ENCODE measurements at regions not wholly inside any gene's neighbourhood (a gene's known extent, or its start where the extent isn't known, plus 50 kb on each side); places are given as distances from the start of the nearest gene placed in this dataset.

DNA sequence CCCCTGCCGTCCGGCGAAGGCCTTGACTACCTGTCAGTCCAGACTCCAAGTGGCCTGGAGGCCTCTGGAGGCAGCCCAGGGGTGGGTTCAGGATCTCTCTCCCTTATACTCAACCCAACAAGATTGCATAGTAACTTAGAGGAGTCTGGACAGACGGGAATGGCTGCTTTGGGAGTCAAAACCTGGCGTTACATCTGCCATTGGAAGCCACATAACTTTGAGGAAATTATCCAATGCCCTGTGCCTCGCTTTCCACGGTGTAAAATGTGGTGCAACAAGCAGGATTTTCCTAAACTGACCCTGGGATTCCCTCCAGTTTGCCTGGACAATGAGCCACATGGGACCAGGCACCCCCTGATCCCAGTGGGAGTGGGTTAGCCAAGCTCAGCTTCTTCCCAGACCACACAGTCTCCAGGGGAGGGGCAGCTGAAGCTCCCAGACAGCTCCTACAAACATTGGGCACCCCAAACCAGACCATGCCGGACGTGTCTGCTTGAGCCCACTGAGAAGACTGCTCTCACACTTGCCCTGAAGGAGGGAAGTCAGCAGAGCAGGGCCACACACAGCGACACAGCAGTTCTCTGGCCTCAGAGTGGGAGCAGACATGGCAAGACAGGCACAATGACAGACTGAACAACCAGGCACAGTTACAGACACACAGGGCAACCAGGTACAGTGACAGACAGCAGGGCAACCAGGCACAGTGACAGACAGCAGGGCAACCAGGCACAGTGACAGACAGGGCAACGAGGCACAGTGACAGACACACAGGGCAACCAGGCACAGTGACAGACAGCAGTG lies 65.6 kb upstream of the RAB6C start (continued):
- TF ChIP-seq, protein P1, sequence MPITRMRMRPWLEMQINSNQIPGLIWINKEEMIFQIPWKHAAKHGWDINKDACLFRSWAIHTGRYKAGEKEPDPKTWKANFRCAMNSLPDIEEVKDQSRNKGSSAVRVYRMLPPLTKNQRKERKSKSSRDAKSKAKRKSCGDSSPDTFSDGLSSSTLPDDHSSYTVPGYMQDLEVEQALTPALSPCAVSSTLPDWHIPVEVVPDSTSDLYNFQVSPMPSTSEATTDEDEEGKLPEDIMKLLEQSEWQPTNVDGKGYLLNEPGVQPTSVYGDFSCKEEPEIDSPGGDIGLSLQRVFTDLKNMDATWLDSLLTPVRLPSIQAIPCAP (CRISPR knock-in tag; IDR thresholded peaks at IDR 0.05; ENCODE audit: borderline replicate concordance): no peak
- TF ChIP-seq BCL6 (CRISPR knock-in tag; IDR thresholded peaks at IDR 0.05): no peak
- no peak for TF ChIP-seq NCOA6 (IDR thresholded peaks at IDR 0.05)
- TF ChIP-seq RBM22 (IDR thresholded peaks at IDR 0.05; ENCODE audit: low read depth, low read length, poor library complexity, severe bottlenecking): no peak

DNA sequence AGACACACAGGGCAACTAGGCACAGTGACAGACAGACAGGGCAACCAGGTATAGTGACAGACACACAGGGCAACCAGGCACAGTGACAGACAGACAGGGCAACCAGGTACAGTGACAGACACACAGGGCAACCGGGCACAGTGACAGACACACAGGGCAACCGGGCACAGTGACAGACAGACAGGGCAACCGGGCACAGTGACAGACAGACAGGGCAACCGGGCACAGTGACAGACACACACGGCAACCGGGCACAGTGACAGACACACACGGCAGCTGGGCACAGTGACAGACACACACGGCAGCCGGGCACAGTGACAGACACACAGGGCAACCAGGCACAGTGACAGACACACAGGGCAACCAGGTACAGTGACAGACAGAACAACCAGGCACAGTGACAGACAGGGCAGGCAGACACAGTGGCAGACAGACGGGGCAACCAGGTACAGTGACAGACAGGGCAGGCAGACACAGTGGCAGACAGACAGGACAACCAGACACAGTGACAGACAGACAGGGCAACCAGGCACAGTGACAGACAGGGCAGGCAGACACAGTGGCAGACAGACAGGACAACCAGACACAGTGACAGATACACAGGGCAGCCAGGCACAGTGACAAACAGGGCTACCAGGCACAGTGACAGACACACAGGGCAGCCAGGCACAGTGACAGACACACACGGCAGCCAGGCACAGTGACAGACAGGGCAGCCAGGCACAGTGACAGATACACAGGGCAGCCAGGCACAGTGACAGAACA lies 64.7 kb upstream of the RAB6C start:
- BruUV-seq (replicated peaks): no TSS peak
- ChIA-PET CTCF (ENCODE audit: low intra/inter-chr PET ratio) (no interaction called here), POLR2A (no interaction called here)
- H3K9me3 ChIP-seq (replicated peaks; ENCODE audit: control insufficient read depth, insufficient read depth, low read depth, low read length): no peaks in the 10 kb centered on the region; the same call in 1 of the 2 replicates
- no peak for ATAC-seq
- H4K20me1 ChIP-seq (replicated peaks; ENCODE audit: control insufficient read depth, insufficient read depth, low read length): no peaks in the 10 kb centered on the region
- in situ Hi-C loops (cut with MboI): no loop called here
- no peak overlapping the region for H3K9ac ChIP-seq (ENCODE audit: insufficient read depth in 1 of 2, low read depth in 2 of 2, low read length in 2 of 2)
- no peak for FAIRE-seq
- no peak overlapping the region for H2AFZ ChIP-seq (ENCODE audit: low read depth, low read length)
- no peaks in the 10 kb centered on the region for H3K36me3 ChIP-seq (ENCODE audit: control insufficient read depth, insufficient read depth, low read length)
- no peak overlapping the region for H3K4me3 ChIP-seq
- 1% methylated on average over 11 of the region's 11 CpGs for WGBS (ENCODE audit: insufficient coverage, low coverage, missing lambda C conversion rate)
- no peaks in the 10 kb centered on the region for H3K79me2 ChIP-seq (ENCODE audit: control insufficient read depth, insufficient read depth, low read length)
- H3K27ac ChIP-seq (ENCODE audit: extremely low read depth, low read depth, low read length): no peak overlapping the region
- intact Hi-C loops (cut with micrococcal nuclease): no loop called here
- DNase-seq (ENCODE audit: extremely low read depth in 1 of 4, low spot score in 3 of 4): no peak
- H3K9me1 ChIP-seq (ENCODE audit: control insufficient read depth, insufficient read depth, low read length): no peaks in the 10 kb centered on the region
- no peak overlapping the region for H3K4me2 ChIP-seq (ENCODE audit: insufficient read depth, low read length)
- H3K4me1 ChIP-seq (replicated peaks in 1 of 2; ENCODE audit: control insufficient read depth in 2 of 2, insufficient read depth in 2 of 2, low read length in 2 of 2): no peaks in the 10 kb centered on the region
- H3K27me3 ChIP-seq (ENCODE audit: control insufficient read depth in 2 of 2, insufficient read depth in 2 of 2, low read length in 2 of 2): peaks cover 0 to 30% of the 10 kb centered on the region in 2 experiments; a peak in 3 of 5 replicates
- TF ChIP-seq GABPB1 (CRISPR knock-in tag; IDR thresholded peaks at IDR 0.05) (no peak), ZNF24 (IDR thresholded peaks at IDR 0.05) (no peak), KLF16 (IDR thresholded peaks at IDR 0.05) (no peak), GTF2E2 (tag; IDR thresholded peaks at IDR 0.05) (no peak), KAT7 (CRISPR knock-in tag; IDR thresholded peaks at IDR 0.05; ENCODE audit: borderline replicate concordance) (no peak), CREBBP (IDR thresholded peaks at IDR 0.05; ENCODE audit: low read depth, low read length) (no peak), ZNF57 (CRISPR knock-in tag; IDR thresholded peaks at IDR 0.05) (no peak), SMARCB1 (IDR thresholded peaks at IDR 0.05; ENCODE audit: insufficient read length, low read depth) (no peak), ADNP (tag; IDR thresholded peaks at IDR 0.05) (no peak), NFXL1 (CRISPR knock-in tag; IDR thresholded peaks at IDR 0.05) (no peak), ZNF766 (CRISPR knock-in tag; conservative IDR thresholded peaks at IDR 0.05) (no peak)
- TF ChIP-seq, protein P2, sequence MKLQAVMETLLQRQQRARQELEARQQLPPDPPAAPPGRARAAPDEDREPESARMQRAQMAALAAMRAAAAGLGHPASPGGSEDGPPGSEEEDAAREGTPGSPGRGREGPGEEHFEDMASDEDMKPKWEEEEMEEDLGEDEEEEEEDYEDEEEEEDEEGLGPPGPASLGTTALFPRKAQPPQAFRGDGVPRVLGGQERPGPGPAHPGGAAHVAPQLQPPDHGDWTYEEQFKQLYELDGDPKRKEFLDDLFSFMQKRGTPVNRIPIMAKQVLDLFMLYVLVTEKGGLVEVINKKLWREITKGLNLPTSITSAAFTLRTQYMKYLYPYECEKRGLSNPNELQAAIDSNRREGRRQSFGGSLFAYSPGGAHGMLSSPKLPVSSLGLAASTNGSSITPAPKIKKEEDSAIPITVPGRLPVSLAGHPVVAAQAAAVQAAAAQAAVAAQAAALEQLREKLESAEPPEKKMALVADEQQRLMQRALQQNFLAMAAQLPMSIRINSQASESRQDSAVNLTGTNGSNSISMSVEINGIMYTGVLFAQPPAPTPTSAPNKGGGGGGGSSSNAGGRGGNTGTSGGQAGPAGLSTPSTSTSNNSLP (IDR thresholded peaks at IDR 0.05; ENCODE audit: borderline replicate concordance, low read depth, low read length): no peak
- TF ChIP-seq, protein P3, sequence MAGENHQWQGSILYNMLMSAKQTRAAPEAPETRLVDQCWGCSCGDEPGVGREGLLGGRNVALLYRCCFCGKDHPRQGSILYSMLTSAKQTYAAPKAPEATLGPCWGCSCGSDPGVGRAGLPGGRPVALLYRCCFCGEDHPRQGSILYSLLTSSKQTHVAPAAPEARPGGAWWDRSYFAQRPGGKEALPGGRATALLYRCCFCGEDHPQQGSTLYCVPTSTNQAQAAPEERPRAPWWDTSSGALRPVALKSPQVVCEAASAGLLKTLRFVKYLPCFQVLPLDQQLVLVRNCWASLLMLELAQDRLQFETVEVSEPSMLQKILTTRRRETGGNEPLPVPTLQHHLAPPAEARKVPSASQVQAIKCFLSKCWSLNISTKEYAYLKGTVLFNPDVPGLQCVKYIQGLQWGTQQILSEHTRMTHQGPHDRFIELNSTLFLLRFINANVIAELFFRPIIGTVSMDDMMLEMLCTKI (IDR thresholded peaks at IDR 0.05; ENCODE audit: partially characterized antibody): no peak
